ENCODE measurements at regions not wholly inside any gene's neighbourhood (a gene's known extent, or its start where the extent isn't known, plus 50 kb on each side); places are given as distances from the start of the nearest gene placed in this dataset.
A peak's percentile ranks its signal among the peaks of the same experiment; 100 is the strongest.

DNA sequence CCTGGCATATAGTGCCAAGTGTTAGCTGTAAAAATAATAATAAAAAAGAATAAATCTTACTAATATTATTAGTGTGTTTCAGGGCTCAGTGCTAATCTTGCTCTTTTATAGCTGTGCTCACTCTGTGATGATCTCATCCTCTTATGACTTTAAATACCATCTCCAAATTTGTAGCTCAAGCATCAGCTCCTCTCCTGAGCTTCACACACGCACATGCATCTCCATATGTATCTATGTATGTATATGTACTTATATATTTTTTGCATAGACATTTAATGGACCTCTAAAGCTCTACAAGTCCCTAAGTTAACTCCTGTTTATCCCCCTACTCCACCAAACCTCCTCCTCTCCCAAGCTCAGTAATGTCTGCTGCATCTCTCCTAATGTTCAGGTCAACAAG is 170.8 kb upstream of the NR3C1 start:
- Histone ChIP-seq H3K27me3 (ENCODE audit: insufficient read depth, low read depth) (no peaks in the 10 kb centered on the region), H3K27ac (peak overlapping the region; percentile 57; the same call in 1 of the 2 replicates), H3K4me3 (IDR thresholded peaks at IDR 0.05; ENCODE audit: insufficient read depth, low read depth, low read length) (no peak overlapping the region), H3K9ac (no peak overlapping the region; the same call in 1 of the 2 replicates), H3K79me2 (ENCODE audit: insufficient read depth, low read depth) (no peaks in the 10 kb centered on the region), H3K36me3 (ENCODE audit: insufficient read depth) (no peaks in the 10 kb centered on the region), H2AFZ (ENCODE audit: low read depth) (peak overlapping the region; percentile 82), H3K4me1 (ENCODE audit: low read depth, poor library complexity, severe bottlenecking) (peaks cover 22% of the 10 kb centered on the region), H4K20me1 (ENCODE audit: insufficient read depth) (no peaks in the 10 kb centered on the region), H3K4me2 (peak overlapping the region; percentile 51)
- TF ChIP-seq, protein P1, sequence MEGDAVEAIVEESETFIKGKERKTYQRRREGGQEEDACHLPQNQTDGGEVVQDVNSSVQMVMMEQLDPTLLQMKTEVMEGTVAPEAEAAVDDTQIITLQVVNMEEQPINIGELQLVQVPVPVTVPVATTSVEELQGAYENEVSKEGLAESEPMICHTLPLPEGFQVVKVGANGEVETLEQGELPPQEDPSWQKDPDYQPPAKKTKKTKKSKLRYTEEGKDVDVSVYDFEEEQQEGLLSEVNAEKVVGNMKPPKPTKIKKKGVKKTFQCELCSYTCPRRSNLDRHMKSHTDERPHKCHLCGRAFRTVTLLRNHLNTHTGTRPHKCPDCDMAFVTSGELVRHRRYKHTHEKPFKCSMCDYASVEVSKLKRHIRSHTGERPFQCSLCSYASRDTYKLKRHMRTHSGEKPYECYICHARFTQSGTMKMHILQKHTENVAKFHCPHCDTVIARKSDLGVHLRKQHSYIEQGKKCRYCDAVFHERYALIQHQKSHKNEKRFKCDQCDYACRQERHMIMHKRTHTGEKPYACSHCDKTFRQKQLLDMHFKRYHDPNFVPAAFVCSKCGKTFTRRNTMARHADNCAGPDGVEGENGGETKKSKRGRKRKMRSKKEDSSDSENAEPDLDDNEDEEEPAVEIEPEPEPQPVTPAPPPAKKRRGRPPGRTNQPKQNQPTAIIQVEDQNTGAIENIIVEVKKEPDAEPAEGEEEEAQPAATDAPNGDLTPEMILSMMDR (conservative IDR thresholded peaks at IDR 0.05; ENCODE audit: low read depth, low read length): no peak

DNA sequence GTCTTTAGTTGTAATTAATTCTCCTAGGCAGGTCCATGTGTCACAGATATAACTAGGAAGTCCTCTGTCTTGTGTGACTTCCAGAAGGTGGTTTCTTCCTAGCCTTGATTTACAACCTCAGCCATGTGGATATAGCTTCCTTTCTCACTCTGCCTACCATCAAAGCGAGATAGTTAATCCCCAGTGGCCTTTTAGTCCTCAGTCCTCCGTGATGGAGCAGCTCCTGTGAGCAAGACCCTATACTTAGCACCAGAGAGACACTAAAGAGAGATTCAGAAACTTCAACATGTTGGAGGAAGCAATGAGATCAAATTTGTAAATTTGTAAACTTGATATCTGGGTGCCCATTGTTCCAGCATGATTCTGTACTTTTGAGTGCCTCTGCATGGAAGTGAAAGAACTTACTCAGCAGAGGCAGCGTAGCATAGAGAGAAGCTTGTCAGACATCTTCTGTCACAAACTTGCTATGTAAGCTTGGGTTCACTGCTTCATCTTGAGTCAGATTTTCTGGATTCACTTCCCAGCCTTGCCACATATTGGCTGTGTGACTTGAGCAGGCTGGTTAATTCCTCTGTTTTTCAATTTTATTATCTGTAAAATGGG is 170.2 kb upstream of the NR3C1 start:
- Histone ChIP-seq H3K27ac (peak overlapping the region; percentile 57), H3K4me3 (IDR thresholded peaks at IDR 0.05; ENCODE audit: insufficient read depth, low read depth, low read length) (no peak overlapping the region)
- TF ChIP-seq, protein P1 (conservative IDR thresholded peaks at IDR 0.05; ENCODE audit: low read depth, low read length): no peak

DNA sequence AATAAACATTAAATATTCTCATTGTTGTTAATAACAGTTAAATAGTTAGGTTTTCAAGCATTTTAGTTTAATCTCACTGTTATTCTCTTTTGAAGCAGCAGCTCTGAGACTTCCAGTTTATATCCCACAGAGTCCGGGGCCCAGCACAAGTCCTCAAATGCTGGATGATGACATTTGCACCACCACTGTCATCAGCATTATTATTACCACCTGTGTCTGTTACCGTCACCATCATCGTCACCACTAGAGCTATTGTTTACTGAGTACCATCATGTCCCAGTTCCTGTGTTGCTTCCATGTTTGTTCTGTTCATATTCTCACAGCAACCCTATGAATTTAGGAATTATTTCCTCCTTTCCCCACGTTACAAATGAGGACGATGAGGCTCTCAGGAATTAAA is 169.2 kb upstream of the NR3C1 start:
- no peak overlapping the region for H3K27ac ChIP-seq
- no peak overlapping the region for H3K4me3 ChIP-seq (IDR thresholded peaks at IDR 0.05; ENCODE audit: insufficient read depth, low read depth, low read length)
- H3K4me1 ChIP-seq (ENCODE audit: low read depth, poor library complexity, severe bottlenecking): peaks cover 22% of the 10 kb centered on the region
- no peaks in the 10 kb centered on the region for H3K79me2 ChIP-seq (ENCODE audit: insufficient read depth, low read depth)
- no peaks in the 10 kb centered on the region for H3K36me3 ChIP-seq (ENCODE audit: insufficient read depth)
- no peak overlapping the region for H2AFZ ChIP-seq (ENCODE audit: low read depth)
- TF ChIP-seq, protein P1 (conservative IDR thresholded peaks at IDR 0.05; ENCODE audit: low read depth, low read length): no peak
- no peaks in the 10 kb centered on the region for H3K27me3 ChIP-seq (ENCODE audit: insufficient read depth, low read depth)
- no peaks in the 10 kb centered on the region for H4K20me1 ChIP-seq (ENCODE audit: insufficient read depth)
- H3K4me2 ChIP-seq: no peak overlapping the region; the same call in 1 of the 2 replicates
- no peak overlapping the region for H3K9ac ChIP-seq

More for the DNA sequence above, 170.2 kb upstream of the NR3C1 start:
- Histone ChIP-seq H3K9ac (peak overlapping the region; percentile 23; the same call in 1 of the 2 replicates), H2AFZ (ENCODE audit: low read depth) (peak overlapping the region; percentile 82), H3K36me3 (ENCODE audit: insufficient read depth) (no peaks in the 10 kb centered on the region), H3K79me2 (ENCODE audit: insufficient read depth, low read depth) (no peaks in the 10 kb centered on the region), H3K27me3 (ENCODE audit: insufficient read depth, low read depth) (no peaks in the 10 kb centered on the region), H4K20me1 (ENCODE audit: insufficient read depth) (no peaks in the 10 kb centered on the region), H3K4me1 (ENCODE audit: low read depth, poor library complexity, severe bottlenecking) (peaks cover 22% of the 10 kb centered on the region), H3K4me2 (peak overlapping the region; percentile 51)

GRCh38 chr5:143571642-143572624 is 168.4 kb upstream of the NR3C1 start:
- Histone ChIP-seq H3K27ac (no peak overlapping the region), H3K4me2 (no peak overlapping the region), H3K36me3 (ENCODE audit: insufficient read depth) (no peaks in the 10 kb centered on the region), H3K4me1 (ENCODE audit: low read depth, poor library complexity, severe bottlenecking) (peaks cover 22% of the 10 kb centered on the region), H3K79me2 (ENCODE audit: insufficient read depth, low read depth) (no peaks in the 10 kb centered on the region), H2AFZ (ENCODE audit: low read depth) (no peak overlapping the region), H3K9ac (no peak overlapping the region), H3K27me3 (ENCODE audit: insufficient read depth, low read depth) (no peaks in the 10 kb centered on the region), H3K4me3 (IDR thresholded peaks at IDR 0.05; ENCODE audit: insufficient read depth, low read depth, low read length) (no peak overlapping the region), H4K20me1 (ENCODE audit: insufficient read depth) (no peaks in the 10 kb centered on the region)
- TF ChIP-seq, protein P1 (conservative IDR thresholded peaks at IDR 0.05; ENCODE audit: low read depth, low read length): no peak
